OCI-LY3 (cell line): ENCODE measurements at regions not wholly inside any gene's neighbourhood (a gene's known extent, or its start where the extent isn't known, plus 50 kb on each side); places are given as distances from the start of the nearest gene placed in this dataset.
"Not testable (repeated sequence)": the region's sequence is repeated elsewhere in the genome, so short reads cannot be mapped to it uniquely, and the experiment has no call there.

Experiments used
- H2AFZ ChIP-seq: fragments of 200-600, 300-600 bp; shearing (Covaris generic); 2 replicates; pipeline ENCODE4 v1.6.0; 2014; ENCODE audit warnings: antibody characterized with exemption, low read depth, low read length
- H3K27ac ChIP-seq: fragments of 200-600, 300-600 bp; sonication (generic); 2 replicates; pipeline ENCODE4 v1.5.1; 2014; ENCODE audit warnings: mild to moderate bottlenecking, low read length, moderate library complexity, mixed read lengths
- H3K27me3 ChIP-seq: fragments of 200-600, 300-600 bp; sonication (generic); 2 replicates; pipeline ENCODE4 v1.6.1; 2014; ENCODE audit warnings: low read depth, low read length, mixed read lengths
- H3K36me3 ChIP-seq: fragments of 200-600, 300-600 bp; sonication (generic); replicated peaks from 2 replicates; pipeline ENCODE3; 2014; ENCODE audit warnings: low read depth, low read length, mixed read lengths
- H3K4me1 ChIP-seq: fragments of 300-600, 200-600 bp; sonication (generic); 2 replicates; pipeline ENCODE4 v1.6.1; 2014; ENCODE audit warnings: low read length, mixed read lengths
- H3K4me2 ChIP-seq: fragments of 200-600, 300-600 bp; sonication (generic); 2 replicates; pipeline ENCODE4 v1.6.1; 2014; ENCODE audit warnings: low read length, mixed read lengths
- H3K4me3 ChIP-seq: fragments of 300-600, 200-600 bp; sonication (generic); 2 replicates; pipeline ENCODE4 v1.5.1; 2014; ENCODE audit warnings: antibody characterized with exemption, mild to moderate bottlenecking, low read length, moderate library complexity
- H3K79me2 ChIP-seq: fragments of 300-600, 200-600 bp; shearing (Covaris generic); 2 replicates; pipeline ENCODE4 v1.6.1; 2014; ENCODE audit warnings: mild to moderate bottlenecking, low read length, mixed read lengths
- H3K9ac ChIP-seq: fragments of 300-600, 200-600 bp; shearing (Covaris generic); 2 replicates; pipeline ENCODE4 v1.6.0; 2014; ENCODE audit warnings: mild to moderate bottlenecking, low read length, moderate library complexity
- H3K9me3 ChIP-seq: fragments of 200-600, 300-600 bp; shearing (Covaris generic); 2 replicates; pipeline ENCODE4 v1.6.1; 2014; ENCODE audit warnings: low read length, mixed read lengths; ENCODE audit not compliant: insufficient read depth
- H4K20me1 ChIP-seq: fragments of 200-600, 300-600 bp; sonication (generic); 2 replicates; pipeline ENCODE4 v1.6.1; 2016; ENCODE audit warnings: low read length, mixed read lengths; ENCODE audit not compliant: insufficient read depth
- EZH2phosphoT487 ChIP-seq: fragments of 200-600 bp; shearing (Covaris generic); IDR thresholded peaks from 2 replicates; pipeline ENCODE4 v1.6.1; 2018; ENCODE audit warnings: antibody characterized with exemption, mixed run types, low read depth
- TF ChIP-seq, protein P1 (sequence below): fragments of 200-600, 300-600 bp; sonication (generic); IDR thresholded peaks from 2 replicates; pipeline ENCODE4 v1.5.1; 2014; ENCODE audit warnings: antibody characterized with exemption, low read length, low read depth

DNA sequence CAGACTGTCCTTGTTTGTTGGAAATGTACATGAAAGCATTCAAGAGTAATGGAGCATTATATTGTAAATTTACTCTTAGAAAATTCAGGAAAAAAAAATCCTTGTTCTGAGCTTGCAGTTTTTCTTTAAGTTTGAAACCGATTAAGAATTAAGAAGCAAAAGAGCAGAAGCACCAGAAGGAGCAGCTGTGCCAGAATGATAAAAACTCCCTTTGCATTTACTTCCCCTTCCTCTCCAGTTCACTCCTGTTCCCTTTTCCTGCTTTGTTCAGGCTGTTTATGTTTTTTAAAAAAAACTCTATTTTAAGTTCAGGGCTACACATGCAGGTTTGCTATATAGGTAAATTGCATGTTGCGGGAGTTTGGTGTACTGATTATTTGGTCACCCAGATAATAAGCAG is 90.3 kb downstream of the ATOH1 start:
- Histone ChIP-seq H3K79me2 (no peaks in the 10 kb centered on the region), H3K36me3 (no peaks in the 10 kb centered on the region), H3K9ac (no peak overlapping the region), H2AFZ (no peak overlapping the region), H3K9me3 (no peaks in the 10 kb centered on the region), H3K27ac (no peak overlapping the region), H3K4me3 (no peak overlapping the region), H4K20me1 (no peaks in the 10 kb centered on the region), H3K4me2 (no peak overlapping the region), H3K27me3 (no peaks in the 10 kb centered on the region), H3K4me1 (peaks cover 4% of the 10 kb centered on the region; the same call in 1 of the 2 replicates)
- TF ChIP-seq, protein P1, sequence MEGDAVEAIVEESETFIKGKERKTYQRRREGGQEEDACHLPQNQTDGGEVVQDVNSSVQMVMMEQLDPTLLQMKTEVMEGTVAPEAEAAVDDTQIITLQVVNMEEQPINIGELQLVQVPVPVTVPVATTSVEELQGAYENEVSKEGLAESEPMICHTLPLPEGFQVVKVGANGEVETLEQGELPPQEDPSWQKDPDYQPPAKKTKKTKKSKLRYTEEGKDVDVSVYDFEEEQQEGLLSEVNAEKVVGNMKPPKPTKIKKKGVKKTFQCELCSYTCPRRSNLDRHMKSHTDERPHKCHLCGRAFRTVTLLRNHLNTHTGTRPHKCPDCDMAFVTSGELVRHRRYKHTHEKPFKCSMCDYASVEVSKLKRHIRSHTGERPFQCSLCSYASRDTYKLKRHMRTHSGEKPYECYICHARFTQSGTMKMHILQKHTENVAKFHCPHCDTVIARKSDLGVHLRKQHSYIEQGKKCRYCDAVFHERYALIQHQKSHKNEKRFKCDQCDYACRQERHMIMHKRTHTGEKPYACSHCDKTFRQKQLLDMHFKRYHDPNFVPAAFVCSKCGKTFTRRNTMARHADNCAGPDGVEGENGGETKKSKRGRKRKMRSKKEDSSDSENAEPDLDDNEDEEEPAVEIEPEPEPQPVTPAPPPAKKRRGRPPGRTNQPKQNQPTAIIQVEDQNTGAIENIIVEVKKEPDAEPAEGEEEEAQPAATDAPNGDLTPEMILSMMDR, result no peak
- no peak for TF ChIP-seq EZH2phosphoT487

DNA sequence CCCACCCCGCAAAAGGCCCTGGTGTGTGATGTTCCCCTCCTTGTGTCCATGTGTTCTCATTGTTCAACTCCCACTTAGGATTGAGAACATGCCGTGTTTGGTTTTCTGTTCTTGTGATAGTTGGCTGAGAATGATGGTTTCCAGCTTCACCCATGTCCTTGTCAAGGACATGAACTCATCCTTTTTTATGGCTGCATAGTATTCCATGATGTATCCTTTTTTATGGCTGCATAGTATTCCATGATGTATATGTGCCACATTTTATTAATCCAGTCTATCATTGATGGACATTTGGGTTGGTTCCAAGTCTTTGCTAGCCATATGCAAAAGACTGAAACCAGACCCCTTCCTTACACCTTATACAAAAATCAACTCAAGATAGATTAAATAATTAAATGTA is 95.0 kb downstream of the ATOH1 start:
- not testable (repeated sequence) for H4K20me1 ChIP-seq, H3K4me3 ChIP-seq, H3K79me2 ChIP-seq, H3K9me3 ChIP-seq, H3K4me2 ChIP-seq, H3K4me1 ChIP-seq, H3K27me3 ChIP-seq, H3K36me3 ChIP-seq, H3K9ac ChIP-seq, H2AFZ ChIP-seq, H3K27ac ChIP-seq

DNA sequence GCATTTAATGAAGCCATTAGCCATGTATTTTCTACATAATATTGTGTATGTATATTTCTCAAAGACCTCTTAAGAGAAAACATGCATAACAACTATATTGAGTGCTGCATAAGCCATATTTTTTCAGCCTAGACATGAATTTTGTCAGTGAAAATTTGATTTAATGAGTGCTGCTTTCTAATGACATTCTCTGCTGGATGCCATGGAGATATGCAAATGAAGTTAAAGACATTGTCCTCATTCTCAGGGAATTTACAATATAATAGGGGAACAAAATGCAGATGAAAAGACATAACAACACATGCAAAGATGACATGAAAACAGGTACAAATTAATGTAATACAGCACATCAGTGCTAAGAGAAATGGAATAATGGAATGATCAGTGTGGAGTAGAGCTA is 118.7 kb downstream of the ATOH1 start:
- Histone ChIP-seq H3K4me1 (no peaks in the 10 kb centered on the region), H3K9me3 (no peaks in the 10 kb centered on the region), H3K79me2 (no peaks in the 10 kb centered on the region), H3K9ac (no peak overlapping the region), H3K4me2 (no peak overlapping the region), H3K36me3 (no peaks in the 10 kb centered on the region), H3K27ac (no peak overlapping the region), H3K27me3 (no peaks in the 10 kb centered on the region), H2AFZ (no peak overlapping the region), H4K20me1 (no peaks in the 10 kb centered on the region), H3K4me3 (no peak overlapping the region)
- no peak for TF ChIP-seq EZH2phosphoT487
- TF ChIP-seq, protein P1, result no peak

DNA sequence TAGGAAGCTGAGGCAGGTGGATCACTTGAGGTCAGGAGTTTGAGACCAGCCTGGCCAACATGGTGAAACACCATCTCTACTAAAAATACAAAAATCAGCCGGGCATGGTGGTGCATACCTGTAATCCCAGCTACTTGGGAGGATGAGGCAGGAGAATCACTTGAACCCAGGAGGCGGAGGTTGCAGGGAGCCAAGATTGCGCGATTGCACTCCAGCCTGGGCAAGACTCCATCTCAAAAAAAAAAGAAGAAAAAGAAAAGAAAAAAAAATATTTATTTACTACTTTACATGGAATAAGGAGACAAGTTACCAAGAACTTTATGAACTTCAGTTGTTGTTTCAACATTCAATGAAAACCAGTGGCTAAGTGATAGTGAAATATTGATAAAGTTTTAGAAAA is 121.7 kb downstream of the ATOH1 start:
- not testable (repeated sequence) for H3K27me3 ChIP-seq, H3K9ac ChIP-seq, H3K9me3 ChIP-seq, H3K4me3 ChIP-seq, H4K20me1 ChIP-seq, H3K4me2 ChIP-seq, H3K79me2 ChIP-seq, H2AFZ ChIP-seq, H3K36me3 ChIP-seq, H3K27ac ChIP-seq, H3K4me1 ChIP-seq

DNA sequence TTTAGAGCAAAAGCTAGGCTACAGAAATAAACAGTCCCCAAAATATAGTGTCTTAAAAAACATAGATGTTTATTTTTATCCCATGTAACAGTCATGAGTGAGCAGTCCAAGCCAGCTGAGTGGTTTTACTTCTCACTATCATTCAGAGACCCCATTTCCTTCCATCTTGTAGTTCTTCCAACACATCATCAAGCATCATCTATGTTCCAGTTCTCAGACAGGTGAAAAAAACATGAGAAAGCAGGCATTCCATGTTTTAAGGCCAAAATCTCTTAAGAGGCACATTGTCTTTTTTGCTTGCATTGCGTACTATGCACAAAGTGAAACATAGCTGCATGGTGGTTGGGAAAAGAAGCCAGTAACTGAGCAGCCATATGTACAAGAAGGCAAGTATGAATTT is 128.6 kb downstream of the ATOH1 start:
- Histone ChIP-seq H3K4me2 (no peak overlapping the region), H3K4me3 (no peak overlapping the region), H2AFZ (no peak overlapping the region), H3K4me1 (no peaks in the 10 kb centered on the region), H4K20me1 (no peaks in the 10 kb centered on the region), H3K36me3 (no peaks in the 10 kb centered on the region), H3K9ac (no peak overlapping the region), H3K27me3 (no peaks in the 10 kb centered on the region), H3K9me3 (no peaks in the 10 kb centered on the region), H3K79me2 (no peaks in the 10 kb centered on the region), H3K27ac (no peak overlapping the region)
- TF ChIP-seq, protein P1, result no peak
- no peak for TF ChIP-seq EZH2phosphoT487
